PC-3 (cell line): ENCODE measurements at regions not wholly inside any gene's neighbourhood (a gene's known extent, or its start where the extent isn't known, plus 50 kb on each side); places are given as distances from the start of the nearest gene placed in this dataset.

Experiments
- CTCF ChIP-seq: fragments of 300-600 bp; sonication (generic); conservative IDR thresholded peaks from 2 replicates; pipeline ENCODE4 v1.5.1; 2017; ENCODE audit warnings: antibody characterized with exemption, low read depth, mild to moderate bottlenecking, low read length
- EZH2 ChIP-seq: fragments of 300-600 bp; sonication (generic); IDR thresholded peaks from one replicate; pipeline ENCODE4 v1.6.1; 2017; ENCODE audit warnings: antibody characterized with exemption, mild to moderate bottlenecking, low read length; ENCODE audit not compliant: unreplicated experiment

- no peak for TF ChIP-seq CTCF
- TF ChIP-seq EZH2, result no peak
These were observed 156.7 kb upstream of the CDH19 start for GRCh38 chr18:66760559-66760958.
